ENCODE measurements at regions not wholly inside any gene's neighbourhood (a gene's known extent, or its start where the extent isn't known, plus 50 kb on each side); places are given as distances from the start of the nearest gene placed in this dataset.
"Not testable (repeated sequence)": the region's sequence is repeated elsewhere in the genome, so short reads cannot be mapped to it uniquely, and the experiment has no call there.

- peak; percentile 52 for DNase-seq
These were observed 330.3 kb downstream of the CAAP1 start for GRCh38 chr9:26562338-26562737.

DNA sequence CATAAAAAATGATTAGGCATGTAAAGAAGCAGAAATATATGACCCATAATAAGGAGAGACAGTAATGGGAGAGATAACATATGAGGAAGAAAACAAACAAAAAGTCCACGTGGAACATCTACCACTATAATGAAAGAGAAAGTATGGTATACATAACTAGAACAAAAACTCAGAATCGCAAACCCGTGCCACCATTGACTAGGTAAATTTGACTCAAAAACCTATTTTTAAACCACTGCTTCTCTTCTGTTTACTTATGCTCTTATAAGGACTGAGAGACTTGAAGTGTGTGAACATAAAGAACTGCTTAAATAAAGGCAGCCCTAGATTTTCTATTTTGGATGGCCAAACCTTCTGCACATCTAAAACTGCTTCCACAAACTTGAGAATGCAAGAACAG, 330.7 kb downstream of the CAAP1 start:
- peak; percentile 52 for DNase-seq

DNA sequence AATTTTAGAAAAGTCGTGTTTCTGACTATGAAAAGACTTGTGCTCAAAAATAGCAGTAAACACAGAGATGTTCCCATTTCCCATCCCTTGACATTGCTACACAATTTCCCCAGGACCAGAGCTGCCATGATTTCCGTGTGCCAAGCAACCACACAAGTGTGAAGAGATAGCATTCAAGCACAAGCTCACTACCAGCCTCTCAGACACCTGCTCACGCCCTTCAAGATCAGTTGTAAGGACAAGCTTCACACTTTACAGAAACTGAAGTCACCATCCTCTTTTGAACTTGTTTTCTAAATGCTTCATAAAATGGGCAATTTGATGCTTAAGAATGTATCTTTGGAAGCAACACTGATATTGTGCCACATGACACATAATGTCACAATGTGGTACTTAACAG, 333.1 kb downstream of the CAAP1 start:
- DNase-seq, result no peak

- no peak for DNase-seq
These were observed 340.6 kb downstream of the CAAP1 start for GRCh38 chr9:26551971-26552370.

- DNase-seq, result no peak
These were observed 341.2 kb downstream of the CAAP1 start for GRCh38 chr9:26551451-26551850.

DNA sequence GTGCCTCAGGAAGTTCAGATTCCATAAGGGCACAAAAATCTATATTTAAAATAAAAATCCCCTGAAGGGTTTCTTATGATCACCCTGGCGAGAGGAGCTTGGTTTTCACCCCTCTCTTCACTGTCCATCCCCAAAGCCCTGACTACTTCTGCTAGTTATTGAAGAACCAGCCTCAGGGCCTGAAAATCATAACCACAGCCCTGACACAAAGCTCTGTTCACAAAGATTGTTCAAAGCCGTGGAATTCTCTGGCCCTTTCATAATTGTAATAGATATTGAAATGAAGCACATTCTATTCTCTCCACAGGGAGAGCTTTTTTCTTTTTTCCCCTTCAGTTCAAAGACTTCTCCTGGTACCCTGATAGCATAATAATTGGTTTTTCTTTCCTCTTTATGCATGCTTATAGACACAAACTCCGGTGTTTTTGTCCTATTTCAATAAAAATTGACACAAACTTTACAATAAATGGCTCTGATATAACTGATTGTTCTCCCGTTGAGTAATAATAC, 343.8 kb downstream of the CAAP1 start:
- DNase-seq, result no peak

DNA sequence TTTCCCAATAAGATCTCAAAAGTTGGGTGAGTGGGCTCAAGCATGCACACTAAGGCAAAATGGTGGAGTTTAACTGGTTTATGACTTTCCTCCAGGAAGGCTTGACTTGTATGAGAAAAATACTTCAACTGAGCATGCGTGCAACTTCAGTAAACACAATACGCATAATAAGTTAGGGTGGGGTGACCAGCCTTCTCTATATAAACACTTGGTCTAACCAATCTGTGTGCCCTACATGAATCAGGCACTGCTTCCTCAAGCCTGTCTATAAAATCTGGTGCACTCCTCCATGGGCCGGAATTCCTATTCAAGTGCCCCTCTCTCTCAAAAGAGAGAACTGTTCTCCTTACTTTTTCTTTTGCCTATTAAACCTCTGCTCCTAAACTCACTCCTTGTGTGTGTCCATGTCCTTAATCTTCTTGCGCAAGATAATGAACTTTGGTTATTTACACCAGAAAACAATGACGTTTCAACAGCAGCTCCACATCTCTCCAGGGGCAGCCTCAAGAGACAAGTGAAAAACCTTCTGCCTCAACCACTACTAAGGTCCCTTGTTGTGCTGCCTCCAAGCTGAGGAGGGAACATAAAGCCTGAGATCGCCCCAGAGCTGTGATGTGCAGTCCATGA, 352.6 kb downstream of the CAAP1 start:
- DNase-seq, result no peak

DNA sequence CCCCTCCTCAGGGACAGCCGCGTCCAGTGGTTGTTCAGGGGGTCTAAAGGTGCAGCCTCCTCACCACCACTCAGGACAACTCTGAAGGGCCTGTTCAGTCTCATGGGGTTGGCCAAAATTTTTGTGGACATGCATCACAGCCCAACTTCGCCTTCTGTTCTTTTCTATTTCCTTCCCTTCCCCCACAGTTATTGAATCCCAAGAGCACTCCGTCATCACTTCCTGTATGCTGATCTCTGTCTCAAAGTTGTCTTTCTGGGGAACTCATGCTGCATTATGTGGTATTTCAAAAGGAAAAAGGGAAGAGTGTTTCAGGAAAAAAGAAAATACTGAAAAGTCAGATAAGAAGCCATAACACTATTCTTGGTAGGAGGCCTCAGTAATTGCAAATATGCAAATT, 355.4 kb downstream of the CAAP1 start:
- DNase-seq, result no peak

DNA sequence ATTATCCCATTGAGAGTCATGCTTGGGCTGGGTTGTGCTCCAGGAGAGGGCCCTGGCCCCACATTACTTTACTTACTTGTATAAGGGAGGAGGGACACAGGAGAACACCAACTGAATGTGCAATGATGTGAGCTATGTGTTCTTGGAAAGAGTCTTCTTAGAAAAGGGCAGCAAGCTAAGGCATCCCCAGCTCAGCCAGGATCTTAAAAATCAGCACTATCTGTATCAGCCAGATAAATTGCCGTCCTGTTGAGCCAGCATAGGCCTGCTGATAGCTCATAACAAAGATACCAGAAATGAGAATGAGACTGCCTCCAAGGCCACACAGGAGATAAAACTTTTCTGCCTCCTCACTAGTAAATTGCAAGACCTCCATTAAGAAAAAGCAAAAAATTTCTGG, 357.5 kb downstream of the CAAP1 start:
- no peak for DNase-seq

GRCh38 chr9:26530841-26531240, 361.8 kb downstream of the CAAP1 start:
- DNase-seq, result no peak

DNA sequence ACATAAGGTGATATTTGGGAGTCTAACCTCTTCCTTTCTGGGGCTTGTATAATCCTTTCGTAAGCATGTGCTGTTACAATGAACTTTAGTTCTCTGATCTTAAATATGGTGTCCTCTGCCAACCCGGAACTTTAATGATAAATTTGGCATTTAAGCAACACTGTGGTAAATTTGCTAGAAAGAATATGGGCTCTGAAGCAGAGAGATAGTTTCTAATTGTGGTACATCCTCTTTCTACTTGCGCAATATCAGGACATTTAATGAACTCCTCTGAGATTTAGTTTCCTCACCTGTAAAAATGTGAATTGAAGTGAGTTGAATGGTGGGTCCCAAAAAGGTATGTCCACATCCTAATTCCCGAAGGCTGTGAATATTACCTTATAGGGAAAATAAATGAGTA, 364.7 kb downstream of the CAAP1 start:
- no peak for DNase-seq

GRCh38 chr9:26524267-26524666, 368.3 kb downstream of the CAAP1 start:
- DNase-seq, result no peak

DNA sequence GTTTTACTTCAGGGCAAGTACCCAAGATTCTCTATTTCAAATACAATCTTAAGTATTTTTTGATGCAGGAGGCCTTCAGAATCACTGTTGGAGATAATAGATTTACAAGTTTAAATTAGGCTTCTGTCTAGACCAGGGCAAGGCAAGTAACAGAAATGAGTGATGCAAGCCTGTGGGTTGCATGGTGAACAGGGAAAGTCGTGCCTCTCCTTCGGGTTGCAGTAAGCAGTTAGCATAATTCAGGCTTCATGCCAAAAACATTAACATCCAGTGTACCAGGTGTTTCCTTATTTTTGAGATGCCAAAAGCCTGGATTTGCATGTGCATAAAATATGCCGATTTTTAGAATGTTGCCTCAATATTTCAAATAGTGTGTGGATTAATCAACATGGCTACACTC, 369.0 kb downstream of the CAAP1 start:
- no peak for DNase-seq

DNA sequence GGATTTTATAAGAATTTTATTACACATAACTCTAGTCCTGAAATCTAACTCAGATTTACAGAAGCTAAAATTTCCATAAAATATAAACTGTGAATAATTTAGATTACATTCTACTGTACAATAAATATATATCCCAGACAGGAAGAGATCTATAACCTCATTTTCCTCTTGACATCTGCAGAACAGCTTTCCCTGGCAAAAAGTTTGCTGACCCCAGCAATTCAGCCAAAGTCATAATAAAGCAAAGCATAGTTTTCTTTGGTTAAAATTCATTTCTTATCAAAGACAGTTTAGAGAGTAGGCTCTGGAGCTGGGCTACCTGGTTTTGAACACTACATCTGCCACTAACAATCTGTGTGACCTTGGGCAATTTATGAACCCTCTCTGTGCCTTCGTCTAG, 372.5 kb downstream of the CAAP1 start:
- DNase-seq, result no peak

DNA sequence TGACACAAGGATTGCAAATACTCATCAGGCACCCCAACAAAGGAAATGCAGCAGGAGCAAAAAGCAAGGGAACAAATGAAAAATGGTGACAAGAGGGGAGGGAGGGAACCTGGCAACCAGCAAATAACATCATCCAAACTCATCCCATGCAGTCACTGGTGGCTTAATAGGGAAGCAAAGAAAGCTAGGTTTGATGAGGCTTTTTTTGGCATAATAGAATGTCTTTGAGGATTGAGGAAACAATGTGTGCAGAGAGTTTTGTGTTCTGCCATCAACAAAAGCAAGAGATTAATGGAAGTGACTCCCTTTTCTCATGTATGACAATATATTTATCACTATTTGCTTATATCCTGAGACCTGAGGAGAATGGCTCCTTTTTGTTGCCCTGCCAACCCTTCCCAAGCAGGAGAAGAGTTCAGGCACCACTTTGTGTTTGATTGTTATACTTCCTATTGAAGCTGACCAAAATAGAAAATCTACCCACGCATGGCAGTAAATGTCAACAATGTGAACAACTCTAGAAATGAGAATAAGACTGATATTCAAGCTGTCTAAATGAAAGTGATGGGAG, 375.7 kb downstream of the CAAP1 start:
- no peak for DNase-seq

DNA sequence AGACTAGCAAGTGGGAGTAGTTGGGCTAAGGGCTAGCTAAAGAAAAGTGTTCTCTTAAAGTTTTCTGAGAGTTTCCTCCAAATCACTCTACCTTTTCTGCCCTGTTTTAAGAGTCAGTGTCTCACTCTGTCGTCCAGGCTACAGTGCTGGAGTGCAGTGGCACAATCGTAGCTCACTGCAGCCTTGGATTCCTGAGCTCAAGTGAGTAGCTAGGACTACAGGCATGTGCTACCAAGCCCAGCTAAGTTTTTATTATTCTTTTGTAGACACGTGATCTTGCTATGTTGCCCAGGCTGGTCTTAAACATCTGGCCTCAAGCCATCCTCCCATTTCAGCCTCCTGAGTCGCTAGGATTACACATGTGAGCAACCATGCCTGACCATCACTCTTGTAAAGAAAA, 378.9 kb downstream of the CAAP1 start:
- DNase-seq, result no peak

GRCh38 chr9:26510137-26510536, 382.5 kb downstream of the CAAP1 start:
- no peak for DNase-seq

DNA sequence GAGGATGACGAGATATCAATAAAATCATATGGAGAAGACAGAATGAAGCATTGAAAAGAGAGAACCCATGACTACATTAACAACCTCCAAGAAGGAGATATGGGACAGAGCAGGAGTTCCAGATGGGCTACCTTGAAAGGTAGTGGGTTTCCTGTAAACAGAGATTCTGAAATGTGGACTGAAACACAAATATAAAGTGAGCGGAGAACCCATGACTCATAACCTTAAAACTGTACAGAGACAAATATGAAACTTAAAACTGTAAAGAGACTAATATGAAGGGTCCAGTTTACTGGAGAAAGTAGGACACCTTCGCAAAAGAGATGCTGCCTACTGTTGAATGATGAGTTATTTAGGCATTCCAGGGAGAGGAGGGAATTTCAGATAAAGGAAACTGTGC, 383.7 kb downstream of the CAAP1 start:
- no peak for DNase-seq

- no peak for DNase-seq
These were observed 388.5 kb downstream of the CAAP1 start for GRCh38 chr9:26504057-26504456.

GRCh38 chr9:26502311-26502710, 390.3 kb downstream of the CAAP1 start:
- DNase-seq, result peak; percentile 3

DNA sequence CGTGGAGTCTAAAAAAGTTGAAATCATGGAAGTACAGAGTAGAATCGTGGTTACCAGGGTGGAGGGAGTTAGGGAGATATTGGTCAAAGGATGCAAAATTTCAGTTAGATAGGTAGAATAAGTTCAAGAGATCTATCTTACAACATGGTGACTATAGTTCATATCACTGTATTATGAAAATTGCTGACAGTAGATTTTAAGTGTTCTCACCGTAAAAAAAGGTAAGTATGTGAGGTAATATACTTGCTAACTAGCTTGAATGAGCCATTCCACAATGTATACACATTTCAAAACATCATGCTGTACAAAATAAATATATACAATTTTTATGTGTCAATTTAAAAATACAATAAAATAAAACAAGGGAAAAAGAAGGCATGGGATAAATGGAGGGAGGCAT, 392.1 kb downstream of the CAAP1 start:
- no peak for DNase-seq

DNA sequence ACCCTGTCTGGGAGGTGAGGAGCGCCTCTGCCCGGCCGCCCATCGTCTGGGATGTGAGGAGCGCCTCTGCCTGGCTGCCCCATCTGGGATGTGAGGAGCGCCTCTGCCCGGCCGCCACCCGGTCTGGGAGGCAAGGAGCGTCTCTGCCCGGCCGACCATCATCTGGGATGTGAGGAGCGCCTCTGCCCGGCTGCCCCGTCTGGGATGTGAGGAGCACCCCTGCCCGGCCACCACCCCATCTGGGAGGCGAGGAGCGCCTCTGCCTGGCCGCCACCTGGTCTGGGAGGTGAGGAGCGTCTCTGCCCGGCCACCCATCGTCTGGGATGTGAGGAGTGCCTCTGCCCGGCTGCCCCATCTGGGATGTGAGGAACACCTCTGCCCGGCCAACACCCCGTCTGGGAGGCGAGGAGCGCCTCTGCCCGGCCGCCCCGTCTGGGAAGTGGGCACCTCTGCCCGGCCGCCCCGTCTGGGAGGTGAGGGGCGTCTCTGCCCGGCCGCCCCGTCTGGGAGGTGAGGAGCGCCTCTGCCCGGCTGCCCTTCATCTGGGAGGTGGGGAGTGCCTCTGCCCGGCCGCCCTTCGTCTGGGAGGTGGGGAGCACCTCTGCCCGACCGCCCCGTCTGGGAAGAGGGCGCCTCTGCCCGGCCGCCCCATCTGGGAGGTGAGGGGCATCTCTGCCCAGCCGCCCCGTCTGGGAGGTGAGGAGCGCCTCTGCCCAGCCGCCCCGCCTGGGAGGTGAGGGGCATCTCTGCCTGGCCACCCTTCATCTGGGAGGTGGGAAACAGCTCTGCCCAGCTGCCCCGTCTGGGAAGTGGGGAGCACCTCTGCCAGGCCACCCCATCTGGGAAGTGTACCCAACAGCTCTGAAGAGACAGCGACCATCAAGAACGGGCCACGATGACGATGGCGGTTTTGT, 399.7 kb downstream of the CAAP1 start:
- not testable (repeated sequence) for DNase-seq

DNA sequence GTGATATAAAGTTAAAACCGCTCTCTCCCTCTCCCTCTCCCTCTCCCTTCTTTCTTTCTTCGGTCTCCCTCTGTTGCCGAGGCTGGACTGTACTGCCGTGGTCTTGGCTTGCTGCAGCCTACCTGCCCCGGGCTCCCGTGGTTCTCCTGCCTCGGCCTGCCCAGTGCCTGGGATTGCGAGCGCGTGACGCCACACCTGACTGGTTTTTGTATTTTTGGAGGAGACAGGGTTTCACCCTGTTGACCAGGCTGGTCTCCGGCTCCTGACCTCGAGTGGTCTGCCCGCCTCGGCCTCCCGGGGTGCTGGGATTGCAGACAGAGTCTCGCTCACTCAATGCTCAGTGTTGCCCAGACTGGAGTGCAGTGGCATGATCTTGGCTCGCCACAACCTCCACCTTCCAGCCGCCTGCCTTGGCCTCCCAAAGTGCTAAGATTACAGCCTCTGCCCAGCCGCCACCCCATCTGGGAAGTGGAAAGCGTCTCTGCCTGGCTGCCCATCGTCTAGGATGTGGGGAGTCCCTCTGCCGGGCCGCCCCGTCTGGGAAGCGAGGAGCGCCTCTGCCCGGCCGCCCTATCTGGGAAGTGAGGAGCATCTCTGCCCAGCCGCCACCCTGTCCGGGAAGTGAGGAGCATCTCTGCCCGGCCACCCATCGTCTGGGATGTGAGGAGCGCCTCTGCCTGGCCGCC, 400.5 kb downstream of the CAAP1 start:
- not testable (repeated sequence) for DNase-seq

Measured in DMS53 (cell line).